Left cardiac atrium (tissue), 4 donors: ENCODE measurements at regions not wholly inside any gene's neighbourhood (a gene's known extent, or its start where the extent isn't known, plus 50 kb on each side); places are given as distances from the start of the nearest gene placed in this dataset.
"Not testable (repeated sequence)": the region's sequence is repeated elsewhere in the genome, so short reads cannot be mapped to it uniquely, and the experiment has no call there.

Source experiments
- ATAC-seq, 2 donors: fragments of 200-7000 bp; cut with Tn5 transposase; one replicate each; pipeline ENCODE4 v1.9.1; 2020; ENCODE audit warnings: mild to moderate bottlenecking in 2 of 2, moderate library complexity in 2 of 2
- DNase-seq: peaks from one replicate; pipeline ENCODE4 v3.0.0-alpha.2; 2020
- intact Hi-C, 2 donors: fragments of 100-400 bp; cut with DNase I; formaldehyde crosslinking; loops; one replicate each; pipeline versions ENCODE4 v1.14.1 to v1.15.1; 2022 to 2023
- donor health status: DM: no; HTN: yes; CAD: no.
- donor health status: DM: no; HTN: yes; CAD: no; lungs with severe emphysema.
- donor health status: DM: yes; HTN: yes; CAD: no.
- donor health status: Dilated cardiomyopathy.

DNA sequence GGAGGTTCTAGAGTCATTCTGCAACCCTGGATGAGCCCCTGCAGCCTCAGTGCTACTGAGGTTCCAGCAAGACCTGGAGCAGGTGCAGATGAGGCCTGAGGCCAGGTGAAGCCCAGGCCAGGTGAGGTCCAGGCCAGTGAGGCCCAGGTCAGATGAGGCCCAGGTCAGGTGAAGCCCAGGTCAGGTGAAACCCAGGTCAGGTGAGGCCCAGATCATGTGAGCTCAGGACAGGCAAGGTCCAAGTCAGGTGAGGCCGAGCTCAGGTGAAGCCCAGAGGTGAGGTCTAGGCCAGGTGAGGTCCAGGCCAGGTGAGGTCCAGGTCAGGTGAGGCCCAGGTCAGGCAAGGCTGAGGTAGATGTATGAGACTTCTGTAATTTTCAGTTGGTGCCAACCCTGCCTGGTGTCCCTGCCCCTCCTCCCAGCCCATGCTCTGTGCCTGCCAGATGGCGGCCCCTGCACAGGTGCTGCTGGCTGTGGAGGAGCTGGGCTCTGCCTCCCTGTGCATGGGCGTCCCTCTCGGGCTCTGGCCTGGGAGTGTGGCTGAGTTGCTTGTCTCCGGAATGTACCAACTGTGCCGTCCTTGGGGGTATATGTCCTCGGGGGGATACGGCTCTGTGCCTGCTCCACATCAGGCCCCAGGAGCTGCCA lies 388.5 kb downstream of the TMEM121 start:
- intact Hi-C loops = no loop called here
- no peak for ATAC-seq
- peak; percentile 3 for DNase-seq

DNA sequence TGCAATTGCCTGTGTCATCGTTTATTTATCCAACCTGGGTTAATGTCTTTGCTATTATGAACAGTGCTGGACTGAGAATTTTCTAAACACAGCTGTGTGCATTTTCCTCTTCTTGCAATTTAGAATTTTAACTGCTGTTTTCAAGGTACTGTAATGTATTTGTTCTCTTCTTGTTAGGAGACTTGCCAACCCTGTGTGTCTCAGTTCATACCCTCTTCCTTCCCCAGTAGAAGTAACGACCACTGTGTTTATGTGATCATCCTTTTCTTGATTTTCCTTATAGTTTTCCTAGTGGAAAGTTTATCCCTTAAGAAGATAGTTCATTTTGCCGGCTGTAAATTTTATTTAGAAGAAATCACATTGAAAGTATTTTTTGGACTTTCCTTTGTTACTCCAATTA lies 389.2 kb downstream of the TMEM121 start:
- DNase-seq, ATAC-seq, intact Hi-C loops: not testable (repeated sequence)

DNA sequence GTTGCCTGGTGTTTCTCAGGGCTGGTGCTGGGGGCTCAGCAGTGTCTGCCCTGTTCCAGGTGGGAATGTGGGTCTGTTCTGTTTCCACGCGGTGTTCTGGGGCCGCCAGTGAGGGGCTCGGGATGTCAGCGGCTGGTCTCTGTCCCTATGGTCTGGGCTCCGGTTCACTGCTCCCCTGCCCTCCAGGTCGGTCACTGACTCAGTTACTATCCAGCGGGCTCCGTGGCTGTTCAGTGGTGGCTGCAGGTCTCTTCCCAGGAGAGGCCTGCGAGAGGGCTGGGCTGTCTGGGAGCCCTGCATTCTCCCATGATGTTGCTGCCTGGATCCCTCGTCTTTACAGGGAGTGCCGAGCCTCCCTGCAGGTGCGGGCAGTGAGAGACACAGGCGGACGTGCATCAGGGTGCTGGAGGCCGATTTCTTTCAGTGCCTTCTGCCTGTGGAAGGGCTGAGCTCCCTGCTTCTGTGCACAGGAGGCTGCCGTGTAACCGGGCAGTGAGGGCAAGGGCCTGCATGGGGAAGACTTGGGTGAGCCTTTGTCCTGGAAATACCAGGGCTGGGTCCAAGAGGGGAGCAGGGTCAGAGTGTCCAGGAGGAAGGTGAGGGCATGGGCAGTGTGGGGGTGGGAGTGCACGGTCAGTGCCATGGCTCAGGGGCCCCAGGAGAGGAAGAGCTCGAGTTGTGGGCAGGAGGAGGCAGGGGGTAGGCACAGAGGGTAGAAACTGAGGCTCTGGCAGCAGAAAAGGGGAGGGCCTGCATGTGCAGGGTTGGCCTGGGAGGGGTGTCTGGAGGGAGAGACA lies 391.0 kb downstream of the TMEM121 start:
- DNase-seq = peak; percentile 1
- ATAC-seq, intact Hi-C loops: not testable (repeated sequence)

DNA sequence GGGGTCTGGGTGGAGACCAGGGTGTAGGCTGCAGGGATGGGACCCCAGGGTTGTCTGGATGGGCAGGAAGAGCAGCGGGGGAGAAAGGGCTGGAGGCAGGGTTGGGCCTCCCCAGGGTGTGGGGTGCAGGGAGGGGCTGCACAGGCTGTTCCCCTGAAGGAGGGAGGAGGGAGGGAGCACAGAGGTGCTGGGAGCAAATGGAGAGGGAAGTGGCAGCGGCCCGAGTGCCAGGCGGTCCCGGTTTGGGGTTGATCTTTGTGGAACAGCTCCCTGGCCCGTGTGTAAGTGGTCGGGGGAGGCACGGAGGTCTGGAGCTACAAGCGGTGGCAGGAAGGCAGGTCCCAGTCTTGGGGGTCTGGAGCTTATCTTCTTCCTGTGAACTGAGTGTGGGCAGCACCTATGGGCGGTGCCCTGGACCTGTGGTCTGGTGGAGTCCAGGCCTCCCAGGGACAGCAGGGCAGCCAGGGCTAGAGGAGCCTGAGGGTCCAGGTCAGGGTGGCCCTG lies 391.6 kb downstream of the TMEM121 start:
- intact Hi-C loops = no loop called here
- peak; percentile 10 for DNase-seq
- no peak for ATAC-seq

DNA sequence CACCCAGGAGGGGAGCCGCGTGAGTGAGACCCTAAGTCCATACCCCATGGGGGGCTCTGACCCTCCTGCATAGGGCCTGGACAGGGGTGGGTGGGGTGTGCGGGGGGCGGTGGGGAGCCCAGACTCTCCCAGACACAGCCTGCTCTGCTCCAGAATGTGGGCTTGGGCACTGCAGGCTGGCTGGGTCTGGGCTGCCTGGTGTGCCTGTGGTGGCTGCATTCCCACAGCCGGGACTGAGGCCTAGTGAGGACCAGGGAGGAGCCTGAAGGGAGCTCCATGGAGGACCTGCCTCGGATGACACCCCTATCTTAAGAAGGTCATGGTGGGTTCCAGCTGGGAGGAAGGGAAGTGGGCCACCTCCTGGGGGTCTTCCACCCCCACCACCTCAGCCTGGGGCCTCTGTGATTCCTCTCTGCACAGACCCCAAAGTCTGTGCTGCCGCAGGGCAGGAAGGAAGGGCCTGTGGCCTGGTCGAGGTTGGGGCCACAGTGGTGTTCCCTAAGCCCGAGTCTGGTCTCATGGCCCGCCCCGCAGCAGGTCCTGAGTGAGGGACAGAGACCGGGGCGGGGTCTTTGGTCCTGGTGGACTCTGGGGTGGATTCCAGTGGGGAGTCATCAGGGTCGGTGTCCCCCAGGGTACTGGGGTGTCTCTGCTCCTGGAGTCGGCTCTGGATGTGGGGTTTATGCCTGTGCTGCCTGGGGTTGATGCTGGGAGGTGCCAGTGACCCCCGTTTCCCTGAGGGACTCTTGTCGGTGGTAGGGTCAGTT lies 392.3 kb downstream of the TMEM121 start:
- no peak for ATAC-seq
- peak; percentile 7 for DNase-seq
- intact Hi-C loops = no loop called here

DNA sequence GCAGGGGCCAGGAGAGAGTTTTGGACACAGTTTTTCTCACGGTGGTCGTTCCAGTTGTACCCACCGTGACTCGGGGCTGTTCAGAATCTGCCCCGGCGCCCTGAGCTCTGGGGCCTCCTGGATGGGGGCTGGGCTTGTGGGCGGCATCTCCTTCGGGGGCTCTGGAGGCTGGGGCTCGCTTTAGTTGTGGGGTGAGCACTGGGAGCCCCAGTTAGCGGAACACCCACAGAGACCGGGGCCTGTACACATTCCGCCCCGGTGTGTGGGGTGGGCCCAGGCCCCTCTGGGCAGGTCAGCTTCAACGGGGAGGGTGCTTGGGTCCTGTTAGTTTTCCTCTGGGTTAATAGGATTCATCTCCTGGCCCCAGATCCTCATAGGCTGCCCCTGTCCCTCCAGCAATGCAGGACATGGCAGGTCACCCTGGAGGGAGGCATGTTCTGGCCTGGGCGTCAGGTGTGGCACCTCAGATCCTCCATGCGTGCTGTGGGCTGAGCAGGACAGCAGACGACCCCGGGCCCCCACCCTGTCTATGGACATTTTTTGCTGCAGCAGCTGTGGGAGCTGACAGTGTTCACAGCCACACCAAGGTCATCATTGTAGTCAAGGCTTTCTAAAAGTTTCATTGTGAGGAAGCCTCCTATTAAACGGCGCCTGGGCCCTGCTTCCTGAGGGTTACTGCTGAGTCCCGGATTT lies 393.2 kb downstream of the TMEM121 start:
- DNase-seq (peak; percentile 17), ATAC-seq (no peak)
- intact Hi-C loops = no loop called here

DNA sequence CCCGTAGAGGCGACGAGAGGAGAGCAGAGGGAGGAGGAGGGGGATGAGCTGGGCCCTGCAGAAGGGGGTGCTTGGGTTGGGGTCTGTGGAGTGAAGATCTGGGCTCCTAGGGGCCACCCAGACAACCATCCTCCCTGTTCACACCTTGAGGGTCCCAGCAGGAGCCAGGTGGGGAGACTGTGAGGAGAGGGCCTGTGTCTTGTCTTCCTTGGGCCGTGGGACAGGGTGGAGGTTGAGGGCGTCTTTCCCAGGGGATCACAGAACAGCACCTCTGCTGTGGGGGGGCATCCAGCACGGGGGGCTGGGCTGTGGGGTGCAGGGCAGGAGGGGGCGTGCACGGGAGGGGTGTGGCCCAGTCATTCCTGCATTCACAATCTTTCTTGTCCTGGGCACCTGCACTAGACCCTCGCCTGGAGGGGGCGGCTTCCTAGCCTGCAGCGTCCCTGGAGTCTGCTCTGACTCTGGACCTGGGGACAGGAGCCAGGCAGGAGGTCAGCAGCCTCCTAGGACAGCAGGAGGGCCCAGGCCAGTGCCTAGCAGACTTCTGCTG lies 393.8 kb downstream of the TMEM121 start:
- intact Hi-C loops, ATAC-seq: not testable (repeated sequence)
- peak; percentile 3 for DNase-seq

DNA sequence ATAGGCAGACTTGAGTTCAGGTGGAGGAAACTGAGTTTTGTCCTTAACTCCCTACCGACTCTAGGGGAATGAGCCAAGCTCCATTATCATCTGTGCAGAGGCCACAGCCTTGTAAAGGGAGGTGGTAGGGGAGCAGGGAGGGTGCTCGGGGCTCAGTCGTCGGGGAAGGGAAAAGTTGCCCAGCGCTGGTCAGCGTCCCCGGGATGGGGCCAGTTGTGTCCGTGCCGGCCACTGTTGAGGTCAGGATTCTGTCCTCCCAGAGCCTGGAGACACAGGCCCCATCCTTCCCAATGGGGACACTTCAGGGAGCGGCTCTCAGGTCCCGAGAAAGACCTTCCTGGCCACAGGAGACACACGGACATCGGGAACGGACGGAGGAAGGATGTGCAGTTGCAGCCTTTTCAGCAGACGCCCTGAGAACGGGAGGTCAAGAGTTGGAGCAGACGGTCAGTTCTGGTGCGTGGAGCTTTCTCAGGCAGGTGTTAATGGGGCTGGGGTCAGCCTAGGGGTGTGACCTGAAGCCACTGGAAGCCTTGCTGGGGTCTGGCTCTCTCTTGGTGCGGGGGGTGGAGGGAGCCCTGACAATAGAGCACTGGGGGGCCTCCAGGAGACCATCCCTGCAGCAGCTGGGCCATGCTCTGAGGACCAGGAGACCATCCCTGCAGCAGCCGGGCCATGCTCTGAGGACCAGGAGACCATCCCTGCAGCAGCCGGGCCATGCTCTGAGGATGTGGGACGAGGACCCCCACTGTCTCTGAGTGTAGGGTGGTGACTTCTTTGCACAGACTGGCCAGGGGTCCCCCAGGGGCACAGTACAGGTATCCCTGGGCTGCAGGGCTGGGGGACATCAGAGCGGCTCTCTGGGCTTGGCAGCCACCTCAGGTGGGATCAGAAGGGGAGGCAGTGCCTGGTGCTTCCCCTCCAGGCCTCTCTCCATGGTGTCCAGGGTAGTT lies 394.7 kb downstream of the TMEM121 start:
- ATAC-seq, intact Hi-C loops: not testable (repeated sequence)
- DNase-seq = peak; percentile 4

DNA sequence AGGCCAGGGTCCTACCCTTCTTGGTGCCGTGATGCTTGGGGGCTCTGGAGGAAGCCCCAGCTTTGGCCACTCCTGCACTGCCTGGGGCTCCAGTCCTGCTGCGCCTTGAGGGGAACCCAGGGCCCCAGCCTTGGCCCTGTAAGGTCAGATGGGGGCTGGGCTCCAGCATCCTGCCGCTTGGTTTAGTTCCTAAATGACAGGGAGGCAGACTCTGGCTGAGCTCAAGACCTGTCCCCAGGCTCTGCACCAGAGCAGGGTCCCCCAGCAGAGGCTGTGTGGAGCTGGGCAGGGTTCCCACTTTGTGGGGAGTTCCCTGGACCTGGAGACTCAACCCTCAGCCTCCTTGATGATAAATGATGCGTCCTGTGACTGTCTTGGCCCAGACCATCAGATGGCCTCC lies 395.4 kb downstream of the TMEM121 start:
- intact Hi-C loops, ATAC-seq: not testable (repeated sequence)
- peak; percentile 4 for DNase-seq

DNA sequence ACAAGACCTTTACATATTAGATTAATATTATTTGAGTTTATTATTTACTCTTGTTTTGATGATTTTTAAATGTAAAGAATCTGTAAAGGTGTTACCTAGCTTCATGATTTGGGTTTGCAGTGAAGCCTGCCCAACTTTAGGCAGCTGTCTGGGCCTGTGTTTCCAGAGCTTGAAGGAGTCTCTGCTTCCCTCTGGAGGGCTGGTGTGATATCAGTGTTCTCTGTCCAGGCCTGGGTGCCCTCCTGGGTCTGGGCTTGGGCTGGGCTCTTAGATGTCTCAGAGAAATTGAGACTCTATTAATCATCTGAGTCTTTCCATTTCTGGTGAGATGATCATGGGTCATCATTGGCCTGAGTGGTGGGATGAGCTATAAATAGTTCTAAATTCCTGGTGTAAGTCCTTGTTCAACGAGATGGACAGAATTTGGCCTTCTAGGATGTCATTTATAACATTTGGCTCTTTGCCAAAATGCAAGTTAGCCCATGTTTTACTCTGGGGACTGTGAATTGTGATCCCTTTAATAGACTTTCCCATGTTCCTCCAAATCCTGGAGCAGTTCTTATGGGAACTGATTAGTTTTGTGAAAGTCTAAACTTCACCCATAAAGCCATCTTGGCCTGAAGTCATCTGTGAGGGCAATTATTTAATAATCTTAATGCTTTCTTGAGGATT lies 397.3 kb downstream of the TMEM121 start:
- intact Hi-C loops, DNase-seq, ATAC-seq: not testable (repeated sequence)

DNA sequence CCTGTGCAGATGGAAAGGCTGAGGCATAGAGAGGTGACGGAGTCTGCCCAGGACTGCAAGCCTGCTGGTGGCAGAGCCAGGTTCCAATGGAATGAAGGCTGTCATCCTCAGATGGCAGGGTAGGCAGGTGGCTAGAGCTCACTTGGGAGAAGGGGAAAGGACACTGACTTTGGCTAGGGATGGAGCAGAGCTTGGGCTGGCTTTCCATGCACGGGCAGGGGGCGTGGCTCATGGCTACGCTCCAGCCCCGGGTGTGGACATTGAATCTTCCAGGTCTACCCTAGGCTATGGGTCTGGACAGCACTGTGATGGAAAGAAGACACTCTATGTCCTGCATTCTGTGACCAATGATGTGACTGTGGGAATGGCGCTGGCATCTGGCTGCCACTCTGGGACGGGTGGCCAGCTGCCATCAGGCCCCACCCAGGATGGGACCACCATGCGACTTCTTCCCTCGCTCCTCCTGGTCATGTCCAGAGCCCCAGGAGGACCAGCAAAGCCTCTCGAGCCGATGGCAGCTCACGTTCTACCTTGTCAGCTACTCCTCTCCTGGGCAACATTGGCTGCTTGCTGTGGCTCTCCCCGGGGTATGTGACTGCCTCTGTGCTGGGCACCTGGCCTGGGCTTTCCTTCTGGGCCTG lies 398.7 kb downstream of the TMEM121 start:
- no peak for ATAC-seq
- DNase-seq = no peak
- intact Hi-C loops = no loop called here

DNA sequence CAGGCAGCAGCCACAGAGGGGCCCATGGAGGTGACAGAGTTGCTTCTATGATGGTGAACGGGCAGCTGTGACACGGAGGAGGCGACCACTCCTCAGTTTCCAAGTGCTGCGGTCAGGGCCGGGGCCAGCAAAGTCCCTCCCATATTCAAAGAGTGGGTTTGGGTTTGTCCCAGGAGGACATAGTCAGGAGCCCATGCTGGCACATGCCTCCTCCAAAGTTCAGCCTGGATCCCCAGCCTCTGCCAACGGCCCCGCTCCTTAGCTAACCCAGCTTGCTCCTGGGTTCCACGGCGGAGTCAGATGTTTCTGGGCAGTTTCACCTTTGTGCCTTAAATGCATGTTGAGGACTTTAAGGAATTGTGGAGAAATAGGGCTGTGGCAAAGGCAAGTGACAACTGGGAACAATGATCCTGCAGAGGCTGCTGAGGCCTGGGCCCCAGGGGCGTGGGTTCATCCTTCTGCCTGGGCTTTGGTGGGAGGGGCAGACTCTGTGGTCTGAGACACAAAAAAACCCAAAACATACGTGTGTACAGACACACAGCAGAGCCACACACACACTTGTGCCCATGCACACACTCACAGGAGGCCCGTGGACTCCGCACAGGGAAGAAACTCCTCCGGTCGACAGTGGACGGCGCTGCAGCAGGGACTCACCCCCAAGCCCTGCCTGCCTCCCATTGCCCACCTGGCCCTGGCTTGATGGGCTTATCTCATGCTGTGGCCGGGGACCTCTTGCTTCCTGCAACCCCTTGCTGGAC lies 399.4 kb downstream of the TMEM121 start:
- ATAC-seq (no peak), DNase-seq (no peak)
- intact Hi-C loops = no loop called here

DNA sequence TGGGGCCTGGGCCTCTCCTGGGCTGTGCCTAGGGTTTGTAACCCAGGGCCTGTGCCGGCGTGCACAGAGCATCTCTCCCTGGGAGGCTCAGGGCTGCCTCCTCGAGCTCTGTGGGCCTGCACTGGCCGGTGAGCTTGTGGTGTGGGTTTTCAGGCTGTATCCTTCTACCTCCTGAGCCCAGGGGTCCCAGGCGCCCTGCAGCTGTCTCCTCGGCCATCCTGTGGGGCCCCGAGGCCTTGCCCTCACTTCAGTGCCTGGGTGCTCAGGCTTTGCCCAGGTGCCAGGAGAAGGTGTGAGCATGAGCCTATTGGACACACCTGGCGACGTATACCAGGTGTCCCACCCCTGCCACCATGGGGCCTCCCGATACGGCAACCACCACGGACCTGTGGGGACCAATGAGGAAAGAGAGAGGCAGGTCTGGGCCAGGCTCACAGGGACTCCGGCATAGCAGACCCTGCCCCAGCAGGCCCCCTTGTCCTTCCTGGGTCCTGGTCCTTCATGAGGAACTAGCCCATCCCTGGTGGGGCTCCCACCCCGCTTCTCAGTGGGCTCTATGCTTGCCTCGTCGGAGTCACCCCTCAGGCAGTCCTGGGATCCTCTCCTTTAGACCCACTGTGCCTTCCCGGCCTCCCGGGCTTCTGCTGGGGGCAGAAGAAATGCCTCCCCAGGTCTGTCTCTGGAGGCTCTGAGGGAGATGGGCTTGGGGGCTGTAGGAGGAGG lies 400.2 kb downstream of the TMEM121 start:
- ATAC-seq (no peak), DNase-seq (no peak)
- intact Hi-C loops = no loop called here

DNA sequence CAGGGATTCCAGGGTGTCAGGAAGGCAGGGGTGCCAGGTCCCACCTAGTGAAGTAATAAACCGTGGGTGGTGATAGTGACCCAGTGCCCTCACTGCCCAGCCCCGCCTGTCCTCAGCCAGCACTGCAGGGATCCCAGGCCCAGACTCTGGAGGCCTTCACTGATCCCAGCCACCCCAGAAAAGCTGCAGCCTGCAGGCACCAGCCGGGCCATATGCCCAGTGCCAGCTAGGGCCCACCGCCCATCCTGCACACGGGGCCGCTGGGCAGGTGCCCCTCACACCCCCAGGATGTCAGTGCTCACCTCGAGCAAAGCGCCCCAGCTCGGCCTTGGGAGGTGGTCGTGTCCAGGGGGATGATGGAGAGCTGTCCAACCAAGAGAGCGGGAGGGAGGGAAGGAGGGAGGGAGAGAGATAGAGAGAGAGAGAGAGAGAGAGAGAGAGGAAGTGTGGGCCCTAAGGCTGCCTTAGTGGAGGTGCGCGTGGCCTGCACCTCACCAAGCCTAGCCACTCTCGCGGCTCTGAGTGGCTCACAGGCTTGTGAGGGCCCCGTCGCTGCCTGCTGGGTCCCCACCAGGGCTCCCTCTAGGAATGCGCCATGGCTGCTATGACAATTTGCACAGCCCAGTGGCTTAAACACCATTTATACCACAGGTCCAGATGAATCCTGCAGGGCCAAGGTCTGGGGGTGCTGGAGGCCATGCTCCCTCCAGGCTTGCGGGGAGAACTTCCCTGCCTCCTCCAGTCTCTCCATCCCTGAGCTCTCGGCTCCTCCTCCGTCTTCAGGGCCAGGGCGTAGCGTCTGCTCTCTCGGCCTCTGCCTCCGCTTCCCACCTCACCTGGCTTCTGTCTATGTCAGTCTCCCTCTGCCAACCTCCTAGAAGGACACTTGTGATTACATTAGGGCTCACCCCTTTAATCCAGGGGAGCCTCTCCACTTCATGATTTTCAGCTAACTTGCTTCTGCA lies 401.0 kb downstream of the TMEM121 start:
- ATAC-seq (no peak), DNase-seq (no peak)
- intact Hi-C loops = no loop called here
